ENCODE measurements at regions not wholly inside any gene's neighbourhood (a gene's known extent, or its start where the extent isn't known, plus 50 kb on each side); places are given as distances from the start of the nearest gene placed in this dataset.

DNA sequence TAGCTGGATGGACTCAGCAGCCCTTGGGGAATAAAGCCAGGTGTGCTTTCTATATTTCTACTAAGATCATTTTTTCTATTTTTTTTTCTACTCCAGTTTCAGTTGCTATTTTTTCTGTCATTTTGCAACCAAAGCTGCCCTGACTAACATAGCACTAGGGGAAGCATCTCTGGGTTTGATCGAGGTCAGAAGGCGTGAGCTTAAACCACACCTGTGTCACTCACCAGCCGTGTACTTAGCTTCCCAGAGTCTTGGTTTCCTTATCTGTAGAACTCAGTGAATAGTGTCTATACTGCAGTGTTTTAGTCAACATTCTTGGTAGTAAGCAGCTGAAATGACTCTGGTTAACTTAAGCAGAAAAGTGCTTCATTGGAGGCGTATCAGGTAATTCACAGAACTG is 489.6 kb upstream of the SPRED2 start:
- H3K36me3 ChIP-seq (replicated peaks in 1 of 2; ENCODE audit: control insufficient read depth in 1 of 2, insufficient read depth in 2 of 2, low read length in 1 of 2), result no peaks in the 10 kb centered on the region
- no peak for TF ChIP-seq TCF12 (IDR thresholded peaks at IDR 0.05)
- TF ChIP-seq SMC3 (IDR thresholded peaks at IDR 0.05; ENCODE audit: low read depth, low read length), result no peak
- TF ChIP-seq, protein P1, sequence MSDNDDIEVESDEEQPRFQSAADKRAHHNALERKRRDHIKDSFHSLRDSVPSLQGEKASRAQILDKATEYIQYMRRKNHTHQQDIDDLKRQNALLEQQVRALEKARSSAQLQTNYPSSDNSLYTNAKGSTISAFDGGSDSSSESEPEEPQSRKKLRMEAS (IDR thresholded peaks at IDR 0.05; ENCODE audit: low read depth), result no peak
- TF ChIP-seq CHD2 (IDR thresholded peaks at IDR 0.05; ENCODE audit: low read length, partially characterized antibody), result no peak
- TF ChIP-seq, protein P2, sequence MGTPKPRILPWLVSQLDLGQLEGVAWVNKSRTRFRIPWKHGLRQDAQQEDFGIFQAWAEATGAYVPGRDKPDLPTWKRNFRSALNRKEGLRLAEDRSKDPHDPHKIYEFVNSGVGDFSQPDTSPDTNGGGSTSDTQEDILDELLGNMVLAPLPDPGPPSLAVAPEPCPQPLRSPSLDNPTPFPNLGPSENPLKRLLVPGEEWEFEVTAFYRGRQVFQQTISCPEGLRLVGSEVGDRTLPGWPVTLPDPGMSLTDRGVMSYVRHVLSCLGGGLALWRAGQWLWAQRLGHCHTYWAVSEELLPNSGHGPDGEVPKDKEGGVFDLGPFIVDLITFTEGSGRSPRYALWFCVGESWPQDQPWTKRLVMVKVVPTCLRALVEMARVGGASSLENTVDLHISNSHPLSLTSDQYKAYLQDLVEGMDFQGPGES (IDR thresholded peaks at IDR 0.05; ENCODE audit: low read depth, low read length), result no peak
- TF ChIP-seq, protein P3, sequence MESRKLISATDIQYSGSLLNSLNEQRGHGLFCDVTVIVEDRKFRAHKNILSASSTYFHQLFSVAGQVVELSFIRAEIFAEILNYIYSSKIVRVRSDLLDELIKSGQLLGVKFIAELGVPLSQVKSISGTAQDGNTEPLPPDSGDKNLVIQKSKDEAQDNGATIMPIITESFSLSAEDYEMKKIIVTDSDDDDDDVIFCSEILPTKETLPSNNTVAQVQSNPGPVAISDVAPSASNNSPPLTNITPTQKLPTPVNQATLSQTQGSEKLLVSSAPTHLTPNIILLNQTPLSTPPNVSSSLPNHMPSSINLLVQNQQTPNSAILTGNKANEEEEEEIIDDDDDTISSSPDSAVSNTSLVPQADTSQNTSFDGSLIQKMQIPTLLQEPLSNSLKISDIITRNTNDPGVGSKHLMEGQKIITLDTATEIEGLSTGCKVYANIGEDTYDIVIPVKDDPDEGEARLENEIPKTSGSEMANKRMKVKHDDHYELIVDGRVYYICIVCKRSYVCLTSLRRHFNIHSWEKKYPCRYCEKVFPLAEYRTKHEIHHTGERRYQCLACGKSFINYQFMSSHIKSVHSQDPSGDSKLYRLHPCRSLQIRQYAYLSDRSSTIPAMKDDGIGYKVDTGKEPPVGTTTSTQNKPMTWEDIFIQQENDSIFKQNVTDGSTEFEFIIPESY (IDR thresholded peaks at IDR 0.05; ENCODE audit: borderline replicate concordance, low read depth), result no peak
- TF ChIP-seq, protein P4, sequence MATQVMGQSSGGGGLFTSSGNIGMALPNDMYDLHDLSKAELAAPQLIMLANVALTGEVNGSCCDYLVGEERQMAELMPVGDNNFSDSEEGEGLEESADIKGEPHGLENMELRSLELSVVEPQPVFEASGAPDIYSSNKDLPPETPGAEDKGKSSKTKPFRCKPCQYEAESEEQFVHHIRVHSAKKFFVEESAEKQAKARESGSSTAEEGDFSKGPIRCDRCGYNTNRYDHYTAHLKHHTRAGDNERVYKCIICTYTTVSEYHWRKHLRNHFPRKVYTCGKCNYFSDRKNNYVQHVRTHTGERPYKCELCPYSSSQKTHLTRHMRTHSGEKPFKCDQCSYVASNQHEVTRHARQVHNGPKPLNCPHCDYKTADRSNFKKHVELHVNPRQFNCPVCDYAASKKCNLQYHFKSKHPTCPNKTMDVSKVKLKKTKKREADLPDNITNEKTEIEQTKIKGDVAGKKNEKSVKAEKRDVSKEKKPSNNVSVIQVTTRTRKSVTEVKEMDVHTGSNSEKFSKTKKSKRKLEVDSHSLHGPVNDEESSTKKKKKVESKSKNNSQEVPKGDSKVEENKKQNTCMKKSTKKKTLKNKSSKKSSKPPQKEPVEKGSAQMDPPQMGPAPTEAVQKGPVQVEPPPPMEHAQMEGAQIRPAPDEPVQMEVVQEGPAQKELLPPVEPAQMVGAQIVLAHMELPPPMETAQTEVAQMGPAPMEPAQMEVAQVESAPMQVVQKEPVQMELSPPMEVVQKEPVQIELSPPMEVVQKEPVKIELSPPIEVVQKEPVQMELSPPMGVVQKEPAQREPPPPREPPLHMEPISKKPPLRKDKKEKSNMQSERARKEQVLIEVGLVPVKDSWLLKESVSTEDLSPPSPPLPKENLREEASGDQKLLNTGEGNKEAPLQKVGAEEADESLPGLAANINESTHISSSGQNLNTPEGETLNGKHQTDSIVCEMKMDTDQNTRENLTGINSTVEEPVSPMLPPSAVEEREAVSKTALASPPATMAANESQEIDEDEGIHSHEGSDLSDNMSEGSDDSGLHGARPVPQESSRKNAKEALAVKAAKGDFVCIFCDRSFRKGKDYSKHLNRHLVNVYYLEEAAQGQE (IDR thresholded peaks at IDR 0.05; ENCODE audit: low read depth, low read length), result no peak
- TF ChIP-seq GATA2 (CRISPR knock-in tag; IDR thresholded peaks at IDR 0.05), result no peak
- no peak for TF ChIP-seq FOXJ3 (CRISPR knock-in tag; IDR thresholded peaks at IDR 0.05)
- TF ChIP-seq MXI1 (IDR thresholded peaks at IDR 0.05; ENCODE audit: low read depth, low read length), result no peak
- no peak for TF ChIP-seq POLR2AphosphoS5 (IDR thresholded peaks at IDR 0.05; ENCODE audit: low read depth, low read length)
- no peak for TF ChIP-seq SIN3A (IDR thresholded peaks at IDR 0.05; ENCODE audit: borderline replicate concordance, low read depth, low read length)
- TF ChIP-seq FOXM1 (IDR thresholded peaks at IDR 0.05; ENCODE audit: low read depth), result no peak
- no peak for TF ChIP-seq RAD21 (IDR thresholded peaks at IDR 0.05; ENCODE audit: low read length)
- TF ChIP-seq, protein P5, sequence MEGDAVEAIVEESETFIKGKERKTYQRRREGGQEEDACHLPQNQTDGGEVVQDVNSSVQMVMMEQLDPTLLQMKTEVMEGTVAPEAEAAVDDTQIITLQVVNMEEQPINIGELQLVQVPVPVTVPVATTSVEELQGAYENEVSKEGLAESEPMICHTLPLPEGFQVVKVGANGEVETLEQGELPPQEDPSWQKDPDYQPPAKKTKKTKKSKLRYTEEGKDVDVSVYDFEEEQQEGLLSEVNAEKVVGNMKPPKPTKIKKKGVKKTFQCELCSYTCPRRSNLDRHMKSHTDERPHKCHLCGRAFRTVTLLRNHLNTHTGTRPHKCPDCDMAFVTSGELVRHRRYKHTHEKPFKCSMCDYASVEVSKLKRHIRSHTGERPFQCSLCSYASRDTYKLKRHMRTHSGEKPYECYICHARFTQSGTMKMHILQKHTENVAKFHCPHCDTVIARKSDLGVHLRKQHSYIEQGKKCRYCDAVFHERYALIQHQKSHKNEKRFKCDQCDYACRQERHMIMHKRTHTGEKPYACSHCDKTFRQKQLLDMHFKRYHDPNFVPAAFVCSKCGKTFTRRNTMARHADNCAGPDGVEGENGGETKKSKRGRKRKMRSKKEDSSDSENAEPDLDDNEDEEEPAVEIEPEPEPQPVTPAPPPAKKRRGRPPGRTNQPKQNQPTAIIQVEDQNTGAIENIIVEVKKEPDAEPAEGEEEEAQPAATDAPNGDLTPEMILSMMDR (IDR thresholded peaks at IDR 0.05), result no peak
- TF ChIP-seq EP300 (IDR thresholded peaks at IDR 0.05; ENCODE audit: borderline replicate concordance in 1 of 2, low read depth in 1 of 2, low read length in 1 of 2), result no peak
- TF ChIP-seq RXRA (IDR thresholded peaks at IDR 0.05; ENCODE audit: borderline replicate concordance, low read depth), result no peak
- TF ChIP-seq JUND (IDR thresholded peaks at IDR 0.05), result no peak
- 7% methylated on average over 4 of the region's 4 CpGs for WGBS (ENCODE audit: low lambda C conversion rate)
- no peak overlapping the region for H3K9ac ChIP-seq
- no peaks in the 10 kb centered on the region for H3K79me2 ChIP-seq (ENCODE audit: insufficient read depth)
- ChIA-PET CTCF (interaction anchor here (0.7 to 1.1 kb wide), 2 partner anchors 71 to 87 kb away, joined by 3 read pairs; no protein-coding TSS in a partner anchor), POLR2A (interaction anchor here (0.9 kb wide), 1 partner anchor 511 kb away, joined by 3 read pairs; no protein-coding TSS in a partner anchor)
- H3K4me3 ChIP-seq (ENCODE audit: low read depth in 2 of 2, low read length in 1 of 2), result no peak overlapping the region
- no peaks in the 10 kb centered on the region for H4K20me1 ChIP-seq (ENCODE audit: insufficient read depth)
- H3K27me3 ChIP-seq (ENCODE audit: insufficient read depth), result no peaks in the 10 kb centered on the region
- H2AFZ ChIP-seq (ENCODE audit: low read depth), result no peak overlapping the region
- no peak for DNase-seq
- H3K9me2 ChIP-seq, result no peaks in the 10 kb centered on the region
- no peaks in the 10 kb centered on the region for H3K9me3 ChIP-seq
- no peak overlapping the region for H3K27ac ChIP-seq (ENCODE audit: low read depth in 2 of 2, low read length in 1 of 2)
- H3F3A ChIP-seq (replicated peaks; ENCODE audit: insufficient read depth), result no peaks in the 10 kb centered on the region
- no peaks in the 10 kb centered on the region for H3K4me1 ChIP-seq (ENCODE audit: control insufficient read depth in 1 of 2, insufficient read depth in 2 of 2, low read depth in 1 of 2, low read length in 1 of 2)
- no peak overlapping the region for H3K4me2 ChIP-seq
